ENCODE measurements at regions not wholly inside any gene's neighbourhood (a gene's known extent, or its start where the extent isn't known, plus 50 kb on each side); places are given as distances from the start of the nearest gene placed in this dataset.
"Not testable (repeated sequence)": the region's sequence is repeated elsewhere in the genome, so short reads cannot be mapped to it uniquely, and the experiment has no call there.

DNA sequence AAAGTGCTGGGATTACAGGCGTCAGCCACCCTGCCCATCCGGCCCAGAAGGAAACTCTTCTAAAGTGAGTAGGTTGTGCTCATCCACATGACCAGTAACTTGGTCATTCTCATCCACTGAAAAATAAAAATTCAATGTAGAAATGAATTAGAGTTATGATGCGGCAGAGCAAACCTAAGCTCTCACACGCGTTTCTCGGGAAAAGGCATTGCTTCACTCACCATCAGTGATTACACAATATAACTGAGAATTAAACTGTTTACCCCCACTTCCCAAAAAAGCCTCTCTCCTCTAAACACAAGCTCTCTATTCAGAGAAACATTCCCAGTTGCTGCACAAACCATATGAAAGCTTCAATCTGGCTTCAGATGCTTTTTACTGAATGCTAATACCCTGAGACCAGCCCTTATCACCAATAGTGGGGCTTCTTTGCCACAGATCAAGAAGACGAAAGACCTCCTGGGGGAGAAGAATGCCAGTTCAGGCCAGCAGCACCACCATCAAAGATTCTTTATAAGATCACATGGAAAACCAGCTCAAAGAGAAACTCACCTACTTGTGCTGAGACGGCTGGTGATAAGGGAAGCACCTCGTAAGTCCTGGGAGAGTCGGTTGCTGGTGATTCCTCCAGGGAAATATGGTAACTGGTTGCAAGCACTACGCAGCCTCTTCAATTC, 121.5 kb upstream of the SFSWAP start:
- DNase-seq = no peak

GRCh38 chr12:131589966-131590365, 120.9 kb upstream of the SFSWAP start:
- DNase-seq = no peak

DNA sequence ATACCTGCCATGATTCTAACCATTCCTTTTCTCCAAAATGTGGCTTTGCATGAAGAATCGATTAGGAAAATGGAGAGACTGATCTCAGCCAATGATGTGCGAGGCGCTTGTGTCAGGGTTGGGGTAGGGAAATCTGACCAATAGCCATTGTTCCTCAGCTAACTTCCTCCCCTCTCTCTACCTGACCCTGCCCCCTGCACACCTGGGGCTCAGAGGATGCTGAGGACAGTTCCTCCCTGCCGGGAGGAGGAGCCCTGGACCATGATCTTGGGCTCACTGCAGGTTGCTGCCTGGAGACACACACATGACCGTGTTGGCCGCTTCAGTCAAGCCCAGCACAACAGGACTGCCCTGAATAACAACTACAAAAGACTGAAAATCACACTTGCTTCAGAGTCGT, 119.8 kb upstream of the SFSWAP start:
- no peak for DNase-seq

DNA sequence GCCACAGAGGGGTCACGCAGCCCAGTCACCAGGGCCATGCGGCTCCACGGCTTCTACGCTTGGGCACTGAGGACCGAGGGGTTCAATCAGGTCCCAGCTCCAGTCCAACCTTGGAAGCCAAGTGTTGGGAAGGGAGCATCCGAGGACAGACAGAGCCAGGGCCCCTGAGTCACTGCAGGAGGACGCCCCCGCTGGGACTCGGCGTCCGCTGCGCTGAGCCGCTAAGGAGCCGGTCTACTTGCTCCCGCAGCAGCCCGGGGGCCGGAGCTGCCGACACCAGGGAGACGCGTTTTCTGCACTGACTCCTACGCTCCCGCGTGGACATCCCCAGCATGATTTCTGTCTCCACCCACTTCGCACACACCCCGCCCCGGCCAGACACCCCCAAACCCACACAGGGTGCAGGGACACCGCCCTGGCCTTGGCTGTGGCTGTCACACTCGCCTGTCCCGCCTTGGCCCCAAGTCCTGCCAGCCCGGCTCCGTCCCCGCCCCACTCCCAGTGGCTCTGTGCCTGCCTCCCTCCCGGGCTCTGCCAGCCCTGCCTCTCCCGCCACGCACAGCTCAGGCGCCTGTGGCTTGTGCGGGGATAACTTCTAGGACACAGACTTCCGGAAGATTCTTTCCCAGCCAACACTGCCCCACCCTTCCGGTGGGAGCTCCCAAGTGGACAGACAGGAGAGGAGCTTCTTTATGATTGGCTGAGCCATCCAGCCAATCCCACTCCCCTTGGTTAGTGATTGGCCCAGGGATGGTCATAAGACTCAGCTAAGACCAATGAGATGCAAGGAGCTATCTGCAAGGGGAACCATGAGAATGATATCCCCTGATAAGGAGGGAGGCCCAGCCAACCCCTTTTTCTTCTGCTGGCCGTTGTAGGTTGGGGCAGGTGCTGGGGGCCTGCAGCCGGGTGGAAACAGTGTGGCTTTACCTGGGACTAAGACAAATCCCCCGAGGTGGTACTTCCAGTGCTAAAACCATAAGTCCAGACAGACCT, 118.9 kb upstream of the SFSWAP start:
- DNase-seq = no peak

DNA sequence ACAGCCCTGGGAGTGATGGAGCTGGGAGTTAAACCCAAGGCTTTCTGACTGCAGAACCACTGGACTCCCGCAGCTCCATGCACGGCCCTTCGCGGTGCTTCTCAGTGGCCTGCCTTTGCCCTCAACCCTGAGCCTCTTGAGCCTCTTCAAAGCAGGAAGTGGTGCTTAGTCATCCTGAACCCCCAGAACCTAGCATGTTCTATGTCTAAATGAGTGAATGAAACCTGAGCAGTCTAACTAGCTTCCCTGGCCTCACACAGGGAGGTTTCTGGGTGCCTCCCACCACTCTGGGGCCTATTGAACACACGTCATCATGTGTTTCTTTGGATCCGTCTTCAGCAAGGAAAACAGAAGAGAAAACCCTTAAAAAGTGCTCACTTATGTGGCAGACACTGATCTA, 117.9 kb upstream of the SFSWAP start:
- no peak for DNase-seq

GRCh38 chr12:131593406-131593805, 117.5 kb upstream of the SFSWAP start:
- DNase-seq = no peak

DNA sequence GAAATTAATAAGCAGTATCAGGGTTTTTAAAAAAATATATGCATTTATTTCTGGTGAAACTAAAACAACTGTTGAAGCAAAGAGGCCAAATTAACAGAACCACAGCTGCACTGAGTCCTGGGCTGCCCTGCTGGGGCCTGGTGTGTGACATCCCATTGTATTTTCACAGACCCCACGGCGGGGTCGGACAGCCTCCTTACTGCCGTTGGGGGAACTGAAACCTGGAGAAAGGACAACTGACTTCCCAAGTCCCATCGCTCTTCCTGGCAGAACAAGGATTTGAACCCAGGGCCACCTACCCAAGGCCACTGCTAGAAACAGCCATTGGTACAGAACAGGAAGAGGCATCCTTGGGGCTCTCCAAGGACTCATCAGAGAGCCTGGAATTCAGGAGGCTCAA, 114.8 kb upstream of the SFSWAP start:
- DNase-seq = no peak

DNA sequence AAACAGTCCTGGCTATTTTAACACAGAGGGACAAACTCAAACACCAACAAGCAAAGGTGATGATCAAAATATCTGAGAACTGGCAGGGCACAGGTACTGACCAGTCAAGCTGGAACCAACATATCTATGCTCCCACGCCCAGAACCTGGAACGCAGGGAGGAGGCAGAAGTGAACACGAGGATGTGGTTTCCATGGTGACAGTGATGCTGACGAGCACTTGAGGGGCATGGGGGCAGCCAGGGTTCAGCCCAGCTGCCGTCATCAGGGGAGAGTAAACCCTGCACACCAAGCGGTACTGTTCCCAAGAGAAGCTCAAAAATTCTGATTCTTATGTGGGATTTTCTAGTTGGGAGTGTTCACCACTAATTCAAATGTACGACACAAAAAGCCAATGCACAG, 113.6 kb upstream of the SFSWAP start:
- no peak for DNase-seq

DNA sequence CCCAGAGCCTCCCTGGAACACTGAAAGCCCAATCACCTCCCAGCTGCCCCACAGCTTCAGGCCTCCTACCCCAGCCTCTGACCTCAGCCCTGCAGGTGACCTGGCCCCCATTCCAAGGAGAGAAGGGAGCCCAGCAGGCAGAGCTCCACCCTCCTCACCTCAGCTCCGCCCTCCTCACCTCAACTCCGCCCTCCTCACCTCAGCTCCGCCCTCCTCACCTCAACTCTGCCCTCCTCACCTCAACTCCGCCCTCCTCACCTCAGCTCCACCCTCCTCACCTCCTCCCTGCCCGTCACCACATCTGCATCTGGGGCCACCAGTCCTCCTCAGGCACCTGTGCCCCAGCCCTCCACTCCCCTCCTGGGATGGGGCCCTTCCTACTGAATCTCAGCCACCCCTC, 112.2 kb upstream of the SFSWAP start:
- DNase-seq = no peak

GRCh38 chr12:131599190-131600159, 111.4 kb upstream of the SFSWAP start:
- DNase-seq = no peak

GRCh38 chr12:131600160-131600532, 110.7 kb upstream of the SFSWAP start:
- no peak for DNase-seq

DNA sequence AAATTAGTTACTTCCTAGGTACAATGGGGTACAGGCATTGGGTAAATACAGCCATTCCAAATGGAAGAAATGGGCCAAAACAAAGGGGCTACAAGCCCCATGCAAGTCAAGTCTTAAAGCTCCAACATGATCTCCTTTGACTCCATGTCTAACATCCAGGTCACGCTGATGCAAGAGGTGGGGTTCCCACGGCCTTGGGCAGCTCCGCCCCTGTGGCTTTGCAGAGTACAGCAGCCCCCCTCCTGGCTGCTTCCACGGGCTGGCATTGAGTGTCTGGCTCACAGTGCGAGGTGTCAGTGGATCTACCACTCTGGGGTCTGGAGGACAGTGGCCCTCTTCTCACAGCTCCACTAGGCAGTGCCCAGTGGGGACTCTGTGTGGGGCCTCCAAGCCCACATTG, 109.4 kb upstream of the SFSWAP start:
- DNase-seq = not testable (repeated sequence)

- DNase-seq = no peak
These were observed 107.6 kb upstream of the SFSWAP start for GRCh38 chr12:131603106-131603938.

GRCh38 chr12:131603939-131604795, 106.7 kb upstream of the SFSWAP start:
- DNase-seq = no peak

GRCh38 chr12:131604859-131605258, 106.0 kb upstream of the SFSWAP start:
- no peak for DNase-seq

GRCh38 chr12:131605304-131605829, 105.5 kb upstream of the SFSWAP start:
- no peak for DNase-seq

DNA sequence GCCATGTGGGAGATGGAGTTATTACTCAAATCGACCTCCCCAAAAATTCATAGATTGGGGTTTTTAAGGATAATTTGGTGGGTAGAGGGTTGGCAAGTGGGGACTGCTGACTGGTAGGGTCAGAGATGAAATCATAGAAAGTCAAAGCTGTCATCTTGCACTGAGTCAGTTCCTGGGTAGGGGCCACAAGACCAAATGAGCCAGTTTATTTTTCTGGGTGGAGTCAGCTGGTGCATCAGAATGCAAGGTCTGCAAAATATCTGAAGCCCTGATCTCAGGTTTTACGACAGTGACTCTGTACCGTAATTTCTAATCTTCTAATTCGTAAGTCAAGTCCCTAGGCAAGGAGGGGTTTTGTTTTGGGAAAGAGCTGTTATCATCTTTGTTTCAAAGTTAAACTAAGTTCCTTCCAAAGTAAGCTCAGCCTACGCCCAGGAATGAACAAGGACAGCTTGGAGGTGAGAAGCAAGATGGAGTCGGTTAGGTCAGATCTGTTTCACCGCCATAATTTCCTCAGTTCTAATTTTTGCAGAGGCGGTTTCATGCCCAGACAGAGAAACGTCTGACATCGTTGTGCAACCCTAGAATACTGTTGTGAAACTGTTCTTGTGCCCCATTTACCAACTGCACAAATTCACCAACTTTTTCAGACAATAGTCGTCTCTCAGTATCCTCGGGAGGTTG, 104.5 kb upstream of the SFSWAP start:
- no peak for DNase-seq

DNA sequence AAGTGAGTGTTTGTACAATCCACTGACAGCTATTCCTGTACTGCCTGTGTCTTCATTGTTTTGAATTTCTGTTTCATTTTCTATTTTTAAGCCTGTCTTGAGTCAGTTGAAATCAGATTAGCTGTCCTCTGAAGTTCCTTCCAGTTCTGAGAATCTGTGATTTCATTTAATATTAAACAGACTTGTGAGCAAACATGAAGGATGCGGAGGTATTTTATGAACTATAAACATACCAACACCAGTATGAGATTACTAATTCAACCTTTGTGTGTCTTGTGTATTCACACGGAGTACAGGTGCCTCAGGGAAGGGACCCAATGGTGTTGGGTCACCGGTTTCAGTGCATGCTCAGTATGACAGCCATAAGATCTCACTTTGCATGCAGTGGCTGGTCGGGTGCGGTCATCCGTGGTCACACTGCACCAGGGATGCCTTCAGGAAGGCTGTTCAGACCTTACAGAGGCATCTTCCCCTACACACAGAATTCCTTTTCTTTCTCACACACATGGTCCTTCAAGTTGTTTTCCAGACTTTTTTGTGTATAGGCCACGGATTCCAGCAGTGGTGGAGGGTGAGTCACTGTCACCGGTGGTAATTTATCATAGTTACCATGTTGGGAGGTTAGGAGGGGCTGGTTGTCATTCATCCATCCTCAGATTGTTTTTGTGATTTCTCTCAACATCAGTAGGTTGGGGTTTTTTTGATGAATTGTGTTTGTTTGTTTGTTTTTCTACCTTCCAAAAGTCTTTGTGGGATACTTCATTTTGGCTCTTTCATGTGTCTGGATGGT, 103.0 kb upstream of the SFSWAP start:
- no peak for DNase-seq
